GM12878 (cell line): ENCODE measurements at regions not wholly inside any gene's neighbourhood (a gene's known extent, or its start where the extent isn't known, plus 50 kb on each side); places are given as distances from the start of the nearest gene placed in this dataset.

Experiments used
- ATAC-seq: fragments of 200-7000 bp; cut with Tn5 transposase; 3 replicates; pipeline ENCODE4 v1.9.1; 2020; ENCODE audit warnings: mild to moderate bottlenecking, moderate library complexity
- BruUV-seq: library from RNA; stranded (reverse); fragments of 400-500 nt; replicated peaks from 2 replicates; lab custom pipeline; 2021; lab: Mats Ljungman, UMichigan
- CTCF ChIA-PET: fragments of 300-600 bp; sonication (Branson Sonifier 250); formaldehyde crosslinking; extraction: SDS; loops from one replicate; lab custom pipeline; 2021; ENCODE audit warnings: inconsistent platforms; lab: Yijun Ruan, JAX
- POLR2A ChIA-PET: fragments of 350-600 bp; formaldehyde crosslinking; extraction: SDS; loops from one replicate; lab custom pipeline; 2021; ENCODE audit warnings: inconsistent platforms; lab: Charles Lee
- RAD21 ChIA-PET: fragments of 300-600 bp; sonication (Branson Sonifier 250); formaldehyde crosslinking; loops from one replicate; lab custom pipeline; 2023; ENCODE audit warnings: antibody characterized with exemption; ENCODE audit not compliant: unreplicated experiment; lab: Charles Lee
- SMC1A ChIA-PET: fragments of 300-600 bp; sonication (Branson Sonifier 250); formaldehyde crosslinking; loops from one replicate; lab custom pipeline; 2023; ENCODE audit not compliant: unreplicated experiment, uncharacterized antibody; lab: Charles Lee
- DNase-seq: peaks from one replicate; pipeline ENCODE4 v3.0.0-alpha.2; 2011; ENCODE audit warnings: low read depth, low spot score
- FAIRE-seq: peaks from 3 replicates; lab custom pipeline; 2011; peaks lifted over from hg19 to GRCh38; lab: Jason Lieb, UNC
- H2AFZ ChIP-seq: 2 replicates; pipeline ENCODE4 v1.6.0; 2011; ENCODE audit warnings: low read depth, low read length, control low read depth; ENCODE audit not compliant: control insufficient read depth
- H3K27ac ChIP-seq: 2 replicates; pipeline ENCODE4 v1.5.1; 2011; ENCODE audit warnings: control low read depth; ENCODE audit not compliant: control insufficient read depth, insufficient read depth
- H3K27me3 ChIP-seq, 2 experiments: replicated peaks in 1 of 2; 2 replicates each; pipeline versions ENCODE4 v1.6.0 to v1.6.1; 2011; ENCODE audit warnings: low read length in 1 of 2; ENCODE audit not compliant: control insufficient read depth in 2 of 2, insufficient read depth in 2 of 2
- H3K36me3 ChIP-seq, 2 experiments: 2 replicates each; pipeline ENCODE4 v1.5.1; 2011; ENCODE audit warnings: low read length in 1 of 2; ENCODE audit not compliant: control insufficient read depth in 2 of 2, insufficient read depth in 2 of 2
- H3K4me1 ChIP-seq: 2 replicates; pipeline ENCODE4 v1.6.1; 2011; ENCODE audit warnings: mild to moderate bottlenecking, low read length, moderate library complexity, mixed read lengths; ENCODE audit not compliant: control insufficient read depth, insufficient read depth
- H3K4me2 ChIP-seq: 2 replicates; pipeline ENCODE4 v1.6.0; 2011; ENCODE audit warnings: control low read depth; ENCODE audit not compliant: control insufficient read depth, insufficient read depth
- H3K4me3 ChIP-seq: fragments of 200-600 bp; sonication (generic); 2 replicates; pipeline ENCODE4 v1.5.1; 2016
- H3K79me2 ChIP-seq: 2 replicates; pipeline ENCODE4 v1.6.0; 2011; ENCODE audit warnings: low read length; ENCODE audit not compliant: control insufficient read depth, insufficient read depth
- H3K9ac ChIP-seq: 2 replicates; pipeline ENCODE4 v1.8.0; 2011; ENCODE audit warnings: low read length, control low read depth, mixed read lengths; ENCODE audit not compliant: control insufficient read depth, insufficient read depth
- H3K9me3 ChIP-seq: replicated peaks from 3 replicates; pipeline ENCODE4 v1.5.1; 2011; ENCODE audit warnings: mild to moderate bottlenecking, low read length; ENCODE audit not compliant: control insufficient read depth, insufficient read depth
- H4K20me1 ChIP-seq: 2 replicates; pipeline ENCODE4 v1.6.0; 2011; ENCODE audit not compliant: control insufficient read depth, insufficient read depth
- CHD4 ChIP-seq: fragments of 200-600 bp; sonication (generic); IDR thresholded peaks from 2 replicates; pipeline ENCODE4 v1.6.1; 2016; ENCODE audit warnings: mild to moderate bottlenecking
- EGR1 ChIP-seq, 2 experiments: IDR thresholded peaks; 1 replicate in 1 of 2; 2 replicates in 1 of 2; pipeline ENCODE4 v1.6.1; 2011 to 2012; ENCODE audit warnings: low read depth in 2 of 2, low read length in 2 of 2, borderline replicate concordance in 1 of 2, mild to moderate bottlenecking in 1 of 2, moderate library complexity in 1 of 2
- IKZF2 ChIP-seq, 2 experiments: fragments of 450-650 bp; IDR thresholded peaks; 2 replicates each; pipeline ENCODE4 v1.6.1; 2017; ENCODE audit warnings: mild to moderate bottlenecking in 2 of 2, moderate library complexity in 2 of 2
- NFXL1 ChIP-seq: fragments of 450-650 bp; IDR thresholded peaks from 2 replicates; pipeline ENCODE4 v1.6.1; 2017; ENCODE audit warnings: antibody characterized with exemption, mild to moderate bottlenecking, borderline replicate concordance
- PKNOX1 ChIP-seq: fragments of 450-650 bp; IDR thresholded peaks from 2 replicates; pipeline ENCODE4 v1.6.1; 2016; ENCODE audit warnings: mild to moderate bottlenecking
- TCF12 ChIP-seq: IDR thresholded peaks from 2 replicates; pipeline ENCODE4 v1.6.1; 2011; ENCODE audit warnings: low read depth, mild to moderate bottlenecking, low read length
- WGBS: methylation state at CpG from one replicate; pipeline ENCODE4 v1.1.6; 2016; ENCODE audit warnings: low lambda C conversion rate; ENCODE audit not compliant: insufficient replicate concordance, insufficient coverage; ENCODE audit errors: missing lambda C conversion rate; 5-methylcytosine and 5-hydroxymethylcytosine counted together
- in situ Hi-C: fragments of 300-500 bp; cut with MboI; formaldehyde crosslinking; loops from 9 replicates; pipeline ENCODE4 v1.14.3; 2018; ENCODE audit warnings: mixed read lengths
- intact Hi-C: fragments of 100-400 bp; cut with micrococcal nuclease; formaldehyde crosslinking; loops from one replicate; pipeline ENCODE4 v1.14.2; 2022; ENCODE audit not compliant: unreplicated experiment
- TF ChIP-seq, protein P1 (sequence below), 3 experiments: IDR thresholded peaks in 2 of 3; conservative IDR thresholded peaks in 1 of 3; 2 replicates each; pipeline ENCODE4 v1.5.1; 2011; ENCODE audit warnings: low read depth in 3 of 3, low read length in 3 of 3, mild to moderate bottlenecking in 3 of 3, control low read depth in 2 of 3, moderate library complexity in 2 of 3, inconsistent platforms in 1 of 3, mixed read lengths in 1 of 3; ENCODE audit not compliant: control insufficient read depth in 2 of 3, insufficient read depth in 1 of 3; ENCODE audit errors: extremely low read depth in 1 of 3
- TF ChIP-seq, protein P2 (sequence below): IDR thresholded peaks from 2 replicates; pipeline ENCODE4 v1.6.1; 2012; ENCODE audit warnings: improper control_type of control experiment, low read depth, low read length; ENCODE audit not compliant: insufficient replicate concordance

- TF ChIP-seq, protein P1, sequence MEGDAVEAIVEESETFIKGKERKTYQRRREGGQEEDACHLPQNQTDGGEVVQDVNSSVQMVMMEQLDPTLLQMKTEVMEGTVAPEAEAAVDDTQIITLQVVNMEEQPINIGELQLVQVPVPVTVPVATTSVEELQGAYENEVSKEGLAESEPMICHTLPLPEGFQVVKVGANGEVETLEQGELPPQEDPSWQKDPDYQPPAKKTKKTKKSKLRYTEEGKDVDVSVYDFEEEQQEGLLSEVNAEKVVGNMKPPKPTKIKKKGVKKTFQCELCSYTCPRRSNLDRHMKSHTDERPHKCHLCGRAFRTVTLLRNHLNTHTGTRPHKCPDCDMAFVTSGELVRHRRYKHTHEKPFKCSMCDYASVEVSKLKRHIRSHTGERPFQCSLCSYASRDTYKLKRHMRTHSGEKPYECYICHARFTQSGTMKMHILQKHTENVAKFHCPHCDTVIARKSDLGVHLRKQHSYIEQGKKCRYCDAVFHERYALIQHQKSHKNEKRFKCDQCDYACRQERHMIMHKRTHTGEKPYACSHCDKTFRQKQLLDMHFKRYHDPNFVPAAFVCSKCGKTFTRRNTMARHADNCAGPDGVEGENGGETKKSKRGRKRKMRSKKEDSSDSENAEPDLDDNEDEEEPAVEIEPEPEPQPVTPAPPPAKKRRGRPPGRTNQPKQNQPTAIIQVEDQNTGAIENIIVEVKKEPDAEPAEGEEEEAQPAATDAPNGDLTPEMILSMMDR (IDR thresholded peaks at IDR 0.05 in 2 of 3, conservative IDR thresholded peaks at IDR 0.05 in 1 of 3; ENCODE audit: control insufficient read depth in 2 of 3, extremely low read depth in 1 of 3, insufficient read depth in 1 of 3, low read depth in 3 of 3, low read length in 3 of 3), result no peak
- TF ChIP-seq PKNOX1, result no peak
These were observed 100.9 kb upstream of the NKX1-1 start (continued) for GRCh38 chr4:1506956-1507721.

DNA sequence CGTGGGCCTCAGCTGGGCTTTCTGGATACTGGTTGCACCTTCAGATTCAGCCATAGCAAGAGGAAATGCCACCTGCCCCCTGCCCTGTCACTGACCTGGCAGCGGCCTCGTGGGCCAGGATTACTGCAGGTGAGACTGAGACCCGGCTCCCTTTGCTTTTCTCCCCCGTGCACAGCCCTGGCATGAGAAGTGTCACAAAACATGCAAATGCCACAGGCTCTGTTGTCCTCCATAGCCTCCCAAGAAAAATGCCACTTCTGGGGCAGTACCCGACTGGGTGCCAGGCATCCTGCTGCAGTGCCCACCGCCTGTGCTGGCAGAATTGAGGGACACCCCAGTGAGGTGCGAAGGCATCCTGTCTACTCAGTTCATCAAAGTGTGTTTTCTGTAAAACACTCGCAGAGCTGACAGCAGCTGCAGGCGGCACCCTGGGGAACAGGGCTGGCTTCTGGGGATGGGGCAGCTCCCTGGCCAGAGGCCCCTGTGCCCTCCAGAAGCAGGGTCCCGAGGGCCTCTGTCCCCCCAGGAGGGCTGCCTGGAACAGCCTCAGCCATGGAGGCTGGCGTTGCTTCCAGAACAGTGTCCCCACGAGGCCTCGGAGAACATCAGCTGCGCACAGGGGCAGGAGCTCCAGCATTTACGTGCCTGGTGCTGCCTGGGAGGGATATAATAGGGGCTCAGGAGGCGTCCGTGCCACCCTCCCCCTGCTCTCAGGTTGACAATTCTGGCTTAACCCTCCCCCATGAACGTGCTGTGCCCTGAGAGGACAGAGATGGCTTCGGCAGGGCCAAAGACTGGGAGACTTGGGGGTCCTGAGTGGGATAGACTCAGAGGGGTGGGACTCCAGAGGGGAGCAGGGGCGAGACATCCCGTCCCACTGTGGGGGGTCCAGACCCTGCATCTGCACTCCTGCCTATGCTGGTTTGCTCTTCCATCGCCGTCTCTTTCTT, 99.5 kb upstream of the NKX1-1 start:
- no peak for ATAC-seq
- Histone ChIP-seq H3K27ac (no peak overlapping the region), H3K9me3 (no peaks in the 10 kb centered on the region), H3K4me2 (no peak overlapping the region), H3K36me3 (no peaks in the 10 kb centered on the region), H3K27me3 (no peaks in the 10 kb centered on the region; a peak in 1 of 4 replicates), H3K4me1 (no peaks in the 10 kb centered on the region), H3K9ac (no peak overlapping the region), H2AFZ (no peak overlapping the region), H4K20me1 (no peaks in the 10 kb centered on the region), H3K79me2 (no peaks in the 10 kb centered on the region), H3K4me3 (no peak overlapping the region)
- no peak for DNase-seq
- intact Hi-C loops (no loop called here), in situ Hi-C loops (no loop called here)
- FAIRE-seq, result no peak
- RAD21 ChIA-PET, result no interaction called here
- SMC1A ChIA-PET, result no interaction called here
- no TSS peak for BruUV-seq
- CTCF ChIA-PET, result no interaction called here
- WGBS, result 43% methylated on average over 24 of the region's 24 CpGs
- POLR2A ChIA-PET, result no interaction called here
- TF ChIP-seq, protein P2, sequence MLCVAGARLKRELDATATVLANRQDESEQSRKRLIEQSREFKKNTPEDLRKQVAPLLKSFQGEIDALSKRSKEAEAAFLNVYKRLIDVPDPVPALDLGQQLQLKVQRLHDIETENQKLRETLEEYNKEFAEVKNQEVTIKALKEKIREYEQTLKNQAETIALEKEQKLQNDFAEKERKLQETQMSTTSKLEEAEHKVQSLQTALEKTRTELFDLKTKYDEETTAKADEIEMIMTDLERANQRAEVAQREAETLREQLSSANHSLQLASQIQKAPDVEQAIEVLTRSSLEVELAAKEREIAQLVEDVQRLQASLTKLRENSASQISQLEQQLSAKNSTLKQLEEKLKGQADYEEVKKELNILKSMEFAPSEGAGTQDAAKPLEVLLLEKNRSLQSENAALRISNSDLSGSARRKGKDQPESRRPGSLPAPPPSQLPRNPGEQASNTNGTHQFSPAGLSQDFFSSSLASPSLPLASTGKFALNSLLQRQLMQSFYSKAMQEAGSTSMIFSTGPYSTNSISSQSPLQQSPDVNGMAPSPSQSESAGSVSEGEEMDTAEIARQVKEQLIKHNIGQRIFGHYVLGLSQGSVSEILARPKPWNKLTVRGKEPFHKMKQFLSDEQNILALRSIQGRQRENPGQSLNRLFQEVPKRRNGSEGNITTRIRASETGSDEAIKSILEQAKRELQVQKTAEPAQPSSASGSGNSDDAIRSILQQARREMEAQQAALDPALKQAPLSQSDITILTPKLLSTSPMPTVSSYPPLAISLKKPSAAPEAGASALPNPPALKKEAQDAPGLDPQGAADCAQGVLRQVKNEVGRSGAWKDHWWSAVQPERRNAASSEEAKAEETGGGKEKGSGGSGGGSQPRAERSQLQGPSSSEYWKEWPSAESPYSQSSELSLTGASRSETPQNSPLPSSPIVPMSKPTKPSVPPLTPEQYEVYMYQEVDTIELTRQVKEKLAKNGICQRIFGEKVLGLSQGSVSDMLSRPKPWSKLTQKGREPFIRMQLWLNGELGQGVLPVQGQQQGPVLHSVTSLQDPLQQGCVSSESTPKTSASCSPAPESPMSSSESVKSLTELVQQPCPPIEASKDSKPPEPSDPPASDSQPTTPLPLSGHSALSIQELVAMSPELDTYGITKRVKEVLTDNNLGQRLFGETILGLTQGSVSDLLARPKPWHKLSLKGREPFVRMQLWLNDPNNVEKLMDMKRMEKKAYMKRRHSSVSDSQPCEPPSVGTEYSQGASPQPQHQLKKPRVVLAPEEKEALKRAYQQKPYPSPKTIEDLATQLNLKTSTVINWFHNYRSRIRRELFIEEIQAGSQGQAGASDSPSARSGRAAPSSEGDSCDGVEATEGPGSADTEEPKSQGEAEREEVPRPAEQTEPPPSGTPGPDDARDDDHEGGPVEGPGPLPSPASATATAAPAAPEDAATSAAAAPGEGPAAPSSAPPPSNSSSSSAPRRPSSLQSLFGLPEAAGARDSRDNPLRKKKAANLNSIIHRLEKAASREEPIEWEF, result no peak
- TF ChIP-seq EGR1 (IDR thresholded peaks at IDR 0.05; ENCODE audit: borderline replicate concordance in 1 of 2, low read depth in 2 of 2, low read length in 2 of 2), result no peak
- no peak for TF ChIP-seq CHD4
- TF ChIP-seq IKZF2 (IDR thresholded peaks at IDR 0.05), result no peak
- no peak for TF ChIP-seq TCF12
- no peak for TF ChIP-seq NFXL1
